GM12891 (cell line): ENCODE measurements at regions not wholly inside any gene's neighbourhood (a gene's known extent, or its start where the extent isn't known, plus 50 kb on each side); places are given as distances from the start of the nearest gene placed in this dataset.
"Not testable (repeated sequence)": the region's sequence is repeated elsewhere in the genome, so short reads cannot be mapped to it uniquely, and the experiment has no call there.

Source experiments
- DNase-seq: peaks from one replicate; pipeline ENCODE4 v3.0.0; 2011; ENCODE audit warnings: low spot score; ENCODE audit not compliant: insufficient read length
- FAIRE-seq: peaks from 2 replicates; lab custom pipeline; 2011; peaks lifted over from hg19 to GRCh38; lab: Jason Lieb, UNC
- PAX5 ChIP-seq: IDR thresholded peaks from 2 replicates; pipeline ENCODE4 v1.6.1; 2011; ENCODE audit warnings: low read length, moderate library complexity, mild to moderate bottlenecking; ENCODE audit not compliant: insufficient read depth, severe bottlenecking
- POLR2A ChIP-seq: IDR thresholded peaks from 2 replicates; pipeline ENCODE4 v1.6.1; 2011; ENCODE audit warnings: low read depth, low read length, control low read depth
- POLR2AphosphoS5 ChIP-seq: IDR thresholded peaks from 2 replicates; pipeline ENCODE4 v1.6.1; 2011; ENCODE audit warnings: low read depth, low read length, control low read depth
- POU2F2 ChIP-seq: IDR thresholded peaks from 2 replicates; pipeline ENCODE4 v1.6.1; 2011; ENCODE audit warnings: low read depth, mild to moderate bottlenecking, control low read depth, low read length, moderate library complexity
- SPI1 ChIP-seq: IDR thresholded peaks from 2 replicates; pipeline ENCODE4 v1.6.1; 2011; ENCODE audit warnings: low read depth, low read length, control low read depth
- TAF1 ChIP-seq: IDR thresholded peaks from 2 replicates; pipeline ENCODE4 v1.6.1; 2011; ENCODE audit warnings: low read depth, low read length, control low read depth

- TF ChIP-seq SPI1 = no peak
- TF ChIP-seq POLR2AphosphoS5 = no peak
- TF ChIP-seq PAX5 = no peak
- no peak for TF ChIP-seq POLR2A
- no peak for TF ChIP-seq TAF1
- no peak for TF ChIP-seq POU2F2
- no peak for FAIRE-seq
- no peak for DNase-seq
Observed at GRCh38 chr5:105132581-105132980, 1570.0 kb upstream of the NUDT12 start.

DNA sequence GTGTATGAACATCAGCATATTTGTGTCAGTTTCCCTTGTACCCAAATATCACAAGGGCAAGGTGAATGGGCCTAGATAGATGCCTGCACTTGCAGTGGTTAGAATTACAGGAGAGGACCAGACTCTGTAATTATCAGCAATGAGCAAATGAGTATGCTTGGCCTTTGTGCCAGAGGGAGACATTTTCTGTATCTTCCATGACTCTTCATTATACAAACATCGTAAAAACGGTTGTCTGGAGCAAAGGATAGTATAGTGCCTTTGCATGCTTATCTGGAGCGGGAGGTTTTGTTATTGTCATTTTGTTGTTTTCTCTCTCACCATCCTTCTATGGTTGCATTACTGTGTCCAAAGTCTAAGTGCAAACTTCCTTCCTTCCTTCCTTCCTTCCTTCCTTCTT is 1568.5 kb upstream of the NUDT12 start:
- FAIRE-seq = no peak
- no peak for DNase-seq
- no peak for TF ChIP-seq POLR2A
- TF ChIP-seq SPI1 = no peak

- DNase-seq = no peak
- no peak for FAIRE-seq
- TF ChIP-seq POU2F2 (no peak), TAF1 (no peak), POLR2AphosphoS5 (no peak), PAX5 (no peak), SPI1 (no peak), POLR2A (no peak)
Observed at GRCh38 chr5:105101577-105101976, 1539.0 kb upstream of the NUDT12 start.

GRCh38 chr5:105088961-105089360 is 1526.4 kb upstream of the NUDT12 start:
- DNase-seq (no peak), FAIRE-seq (no peak)
- TF ChIP-seq POLR2A (no peak), POU2F2 (no peak), SPI1 (no peak), PAX5 (no peak), POLR2AphosphoS5 (no peak), TAF1 (no peak)

GRCh38 chr5:105088102-105088501 is 1525.5 kb upstream of the NUDT12 start:
- DNase-seq (no peak), FAIRE-seq (no peak)
- TF ChIP-seq POU2F2 (no peak), PAX5 (no peak), POLR2AphosphoS5 (no peak), POLR2A (no peak), TAF1 (no peak), SPI1 (no peak)

DNA sequence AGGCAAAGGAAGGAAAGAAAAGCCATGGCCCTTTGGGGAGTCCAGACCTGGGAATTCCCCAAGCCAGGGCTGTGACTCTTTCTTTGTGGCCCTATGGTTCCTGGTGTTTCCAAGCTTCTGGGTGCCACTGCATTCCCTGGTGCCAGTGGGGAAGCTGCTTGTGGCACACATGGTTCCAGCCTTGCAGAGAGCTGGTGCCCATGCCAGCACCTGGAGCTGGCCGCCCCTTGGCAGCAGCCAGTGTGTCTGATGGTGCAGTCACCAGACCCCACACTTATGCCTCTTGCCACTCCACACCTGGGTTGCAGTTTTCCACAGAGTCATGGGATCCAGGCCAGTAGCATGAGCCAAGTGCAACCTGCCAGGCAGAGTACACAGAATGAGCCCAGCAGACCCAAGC is 1495.3 kb upstream of the NUDT12 start:
- TF ChIP-seq POLR2A = no peak
- no peak for TF ChIP-seq PAX5
- no peak for TF ChIP-seq SPI1
- no peak for TF ChIP-seq TAF1
- no peak for TF ChIP-seq POU2F2
- TF ChIP-seq POLR2AphosphoS5 = no peak
- no peak for DNase-seq
- FAIRE-seq = no peak

GRCh38 chr5:105057001-105057436 is 1494.4 kb upstream of the NUDT12 start:
- FAIRE-seq = no peak
- TF ChIP-seq POLR2A = no peak
- no peak for TF ChIP-seq TAF1
- no peak for TF ChIP-seq POLR2AphosphoS5
- no peak for TF ChIP-seq PAX5
- no peak for TF ChIP-seq SPI1
- TF ChIP-seq POU2F2 = no peak
- no peak for DNase-seq

GRCh38 chr5:105054406-105054805 is 1491.8 kb upstream of the NUDT12 start:
- TF ChIP-seq POLR2AphosphoS5 (no peak), PAX5 (no peak), SPI1 (no peak), POLR2A (no peak), POU2F2 (no peak), TAF1 (no peak)
- FAIRE-seq (no peak), DNase-seq (no peak)

GRCh38 chr5:105042623-105043022 is 1480.0 kb upstream of the NUDT12 start:
- FAIRE-seq (no peak), DNase-seq (no peak)
- TF ChIP-seq SPI1 (no peak), PAX5 (no peak), POLR2A (no peak), POU2F2 (no peak), TAF1 (no peak), POLR2AphosphoS5 (no peak)

- not testable (repeated sequence) for DNase-seq, FAIRE-seq
Observed at GRCh38 chr5:105036814-105037213, 1474.2 kb upstream of the NUDT12 start.

GRCh38 chr5:105034401-105034763 is 1471.8 kb upstream of the NUDT12 start:
- no peak for TF ChIP-seq TAF1
- TF ChIP-seq SPI1 = no peak
- no peak for TF ChIP-seq POU2F2
- DNase-seq = no peak
- no peak for FAIRE-seq
